SK-N-SH treated with all-trans-retinoic acid at 6 μM for 48 hours (cell line): ENCODE measurements at regions not wholly inside any gene's neighbourhood (a gene's known extent, or its start where the extent isn't known, plus 50 kb on each side); places are given as distances from the start of the nearest gene placed in this dataset.

Source experiments
- ATAC-seq: fragments of 200-7000 bp; cut with Tn5 transposase; 3 replicates; pipeline ENCODE4 v1.9.1; 2020; ENCODE audit warnings: mild to moderate bottlenecking, moderate library complexity
- ARNTL ChIP-seq: fragments of 450-650 bp; formaldehyde crosslinking; IDR thresholded peaks from 2 replicates; pipeline ENCODE4 v1.5.0; 2020; ENCODE audit warnings: low read depth, mild to moderate bottlenecking, moderate library complexity, borderline replicate concordance
- BACH2 ChIP-seq: fragments of 250-450 bp; sonication (Bioruptor Pico); IDR thresholded peaks from 2 replicates; pipeline ENCODE4 v1.9.0; 2021; ENCODE audit warnings: mild to moderate bottlenecking, borderline replicate concordance
- CSDC2 ChIP-seq: fragments of 250-450 bp; sonication (Bioruptor Pico); IDR thresholded peaks from 2 replicates; pipeline ENCODE4 v1.5.0; 2020; ENCODE audit warnings: mild to moderate bottlenecking, moderate library complexity
- ESRRG ChIP-seq: fragments of 250-450 bp; sonication (Bioruptor Pico); IDR thresholded peaks from 2 replicates; pipeline ENCODE4 v1.6.1; 2021; ENCODE audit warnings: mild to moderate bottlenecking
- GLIS3 ChIP-seq: fragments of 250-450 bp; sonication (Bioruptor Pico); IDR thresholded peaks from 2 replicates; pipeline ENCODE4 v1.5.0; 2020; ENCODE audit warnings: mild to moderate bottlenecking, moderate library complexity
- ISL1 ChIP-seq: fragments of 250-450 bp; sonication (Bioruptor Pico); IDR thresholded peaks from 2 replicates; pipeline ENCODE4 v2.1.2; 2022; ENCODE audit warnings: mild to moderate bottlenecking, moderate library complexity
- OSR1 ChIP-seq: fragments of 250-450 bp; sonication (Bioruptor Pico); IDR thresholded peaks from 2 replicates; pipeline ENCODE4 v1.8.0; 2022; ENCODE audit warnings: moderate library complexity, mild to moderate bottlenecking, inconsistent platforms
- PPARA ChIP-seq: fragments of 250-450 bp; sonication (Bioruptor Pico); IDR thresholded peaks from 2 replicates; pipeline ENCODE4 v1.5.0; 2020; ENCODE audit warnings: mild to moderate bottlenecking, borderline replicate concordance
- RARB ChIP-seq: fragments of 250-450 bp; sonication (Bioruptor Pico); IDR thresholded peaks from 2 replicates; pipeline ENCODE4 v1.8.0; 2021; ENCODE audit warnings: mild to moderate bottlenecking, moderate library complexity
- SNAI2 ChIP-seq: fragments of 250-450 bp; sonication (Bioruptor Pico); IDR thresholded peaks from 2 replicates; pipeline ENCODE4 v1.5.0; 2020; ENCODE audit warnings: mild to moderate bottlenecking, moderate library complexity
- TCF4 ChIP-seq: fragments of 250-450 bp; sonication (Bioruptor Pico); IDR thresholded peaks from 2 replicates; pipeline ENCODE4 v1.8.0; 2021; ENCODE audit warnings: mild to moderate bottlenecking, moderate library complexity, borderline replicate concordance
- TOX ChIP-seq: fragments of 250-450 bp; sonication (Bioruptor Pico); IDR thresholded peaks from 2 replicates; pipeline ENCODE4 v1.8.0; 2021; ENCODE audit warnings: mild to moderate bottlenecking, moderate library complexity, borderline replicate concordance
- ZC3H10 ChIP-seq: fragments of 250-450 bp; sonication (Bioruptor Pico); IDR thresholded peaks from 2 replicates; pipeline ENCODE4 v1.5.1; 2021; ENCODE audit warnings: mild to moderate bottlenecking, moderate library complexity
- ZFP3 ChIP-seq: fragments of 250-450 bp; sonication (Bioruptor Pico); IDR thresholded peaks from 2 replicates; pipeline ENCODE4 v1.5.0; 2020; ENCODE audit warnings: mild to moderate bottlenecking, moderate library complexity
- ZFP30 ChIP-seq: fragments of 450-650 bp; formaldehyde crosslinking; IDR thresholded peaks from 2 replicates; pipeline ENCODE4 v1.5.0; 2022; ENCODE audit warnings: mild to moderate bottlenecking, moderate library complexity
- ZNF565 ChIP-seq: fragments of 450-650 bp; formaldehyde crosslinking; conservative IDR thresholded peaks from 2 replicates; pipeline ENCODE4 v1.5.0; 2020; ENCODE audit warnings: low read depth, mild to moderate bottlenecking, moderate library complexity
- ZNF70 ChIP-seq: fragments of 450-650 bp; formaldehyde crosslinking; IDR thresholded peaks from 2 replicates; pipeline ENCODE4 v1.5.0; 2020; ENCODE audit warnings: mild to moderate bottlenecking, moderate library complexity
- ZNF8 ChIP-seq: fragments of 450-650 bp; formaldehyde crosslinking; IDR thresholded peaks from 2 replicates; pipeline ENCODE4 v1.5.0; 2020; ENCODE audit warnings: mild to moderate bottlenecking, moderate library complexity
- TF ChIP-seq, protein P1 (sequence below): fragments of 250-450 bp; sonication (Bioruptor Pico); IDR thresholded peaks from 2 replicates; pipeline ENCODE4 v1.8.0; 2020; ENCODE audit warnings: mild to moderate bottlenecking, moderate library complexity, borderline replicate concordance
- TF ChIP-seq, protein P2 (sequence below): fragments of 250-450 bp; sonication (Bioruptor Pico); IDR thresholded peaks from 2 replicates; pipeline ENCODE4 v1.8.0; 2021; ENCODE audit warnings: low read depth, mild to moderate bottlenecking, moderate library complexity, borderline replicate concordance
- TF ChIP-seq, protein P3 (sequence below): fragments of 250-450 bp; sonication (Bioruptor Pico); IDR thresholded peaks from 2 replicates; pipeline ENCODE4 v1.5.0; 2020; ENCODE audit warnings: mild to moderate bottlenecking, moderate library complexity
- TF ChIP-seq, protein P4 (sequence below): fragments of 250-450 bp; sonication (Bioruptor Pico); IDR thresholded peaks from 2 replicates; pipeline ENCODE4 v1.5.1; 2020; ENCODE audit warnings: low read depth, mild to moderate bottlenecking, moderate library complexity

DNA sequence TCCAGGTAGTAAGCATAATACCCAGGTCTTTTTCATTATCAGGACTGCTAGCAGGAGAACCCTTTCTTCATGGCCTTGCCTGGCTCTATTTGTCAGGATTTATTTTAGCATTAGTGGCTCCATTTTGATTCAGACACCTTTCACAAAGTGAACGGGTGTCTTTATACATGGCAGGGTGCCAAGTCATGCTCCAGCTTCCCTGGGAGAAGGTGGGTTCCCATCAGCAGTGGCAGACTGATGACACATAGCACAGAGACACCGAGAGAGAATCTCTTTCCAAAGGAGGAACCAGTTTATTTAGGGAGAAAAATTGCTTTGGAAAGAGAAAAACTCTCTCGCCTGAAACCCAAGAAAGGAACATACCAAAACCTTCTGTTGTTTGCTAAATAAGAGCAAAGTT is 135.3 kb upstream of the TMTC4 start:
- TF ChIP-seq ZNF8 (CRISPR knock-in tag) (no peak), ZNF565 (no peak), ZNF70 (CRISPR knock-in tag) (no peak), ESRRG (CRISPR knock-in tag) (no peak), TCF4 (CRISPR knock-in tag) (no peak), ZC3H10 (CRISPR knock-in tag) (no peak), ISL1 (CRISPR knock-in tag) (no peak), OSR1 (CRISPR knock-in tag) (no peak), RARB (CRISPR knock-in tag) (no peak), GLIS3 (CRISPR knock-in tag) (no peak)
- TF ChIP-seq, protein P1, sequence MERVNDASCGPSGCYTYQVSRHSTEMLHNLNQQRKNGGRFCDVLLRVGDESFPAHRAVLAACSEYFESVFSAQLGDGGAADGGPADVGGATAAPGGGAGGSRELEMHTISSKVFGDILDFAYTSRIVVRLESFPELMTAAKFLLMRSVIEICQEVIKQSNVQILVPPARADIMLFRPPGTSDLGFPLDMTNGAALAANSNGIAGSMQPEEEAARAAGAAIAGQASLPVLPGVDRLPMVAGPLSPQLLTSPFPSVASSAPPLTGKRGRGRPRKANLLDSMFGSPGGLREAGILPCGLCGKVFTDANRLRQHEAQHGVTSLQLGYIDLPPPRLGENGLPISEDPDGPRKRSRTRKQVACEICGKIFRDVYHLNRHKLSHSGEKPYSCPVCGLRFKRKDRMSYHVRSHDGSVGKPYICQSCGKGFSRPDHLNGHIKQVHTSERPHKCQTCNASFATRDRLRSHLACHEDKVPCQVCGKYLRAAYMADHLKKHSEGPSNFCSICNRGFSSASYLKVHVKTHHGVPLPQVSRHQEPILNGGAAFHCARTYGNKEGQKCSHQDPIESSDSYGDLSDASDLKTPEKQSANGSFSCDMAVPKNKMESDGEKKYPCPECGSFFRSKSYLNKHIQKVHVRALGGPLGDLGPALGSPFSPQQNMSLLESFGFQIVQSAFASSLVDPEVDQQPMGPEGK (CRISPR knock-in tag): no peak
- TF ChIP-seq, protein P2, sequence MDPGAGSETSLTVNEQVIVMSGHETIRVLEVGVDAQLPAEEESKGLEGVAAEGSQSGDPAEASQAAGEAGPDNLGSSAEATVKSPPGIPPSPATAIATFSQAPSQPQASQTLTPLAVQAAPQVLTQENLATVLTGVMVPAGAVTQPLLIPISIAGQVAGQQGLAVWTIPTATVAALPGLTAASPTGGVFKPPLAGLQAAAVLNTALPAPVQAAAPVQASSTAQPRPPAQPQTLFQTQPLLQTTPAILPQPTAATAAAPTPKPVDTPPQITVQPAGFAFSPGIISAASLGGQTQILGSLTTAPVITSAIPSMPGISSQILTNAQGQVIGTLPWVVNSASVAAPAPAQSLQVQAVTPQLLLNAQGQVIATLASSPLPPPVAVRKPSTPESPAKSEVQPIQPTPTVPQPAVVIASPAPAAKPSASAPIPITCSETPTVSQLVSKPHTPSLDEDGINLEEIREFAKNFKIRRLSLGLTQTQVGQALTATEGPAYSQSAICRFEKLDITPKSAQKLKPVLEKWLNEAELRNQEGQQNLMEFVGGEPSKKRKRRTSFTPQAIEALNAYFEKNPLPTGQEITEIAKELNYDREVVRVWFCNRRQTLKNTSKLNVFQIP (CRISPR knock-in tag): no peak
- no peak for ATAC-seq

DNA sequence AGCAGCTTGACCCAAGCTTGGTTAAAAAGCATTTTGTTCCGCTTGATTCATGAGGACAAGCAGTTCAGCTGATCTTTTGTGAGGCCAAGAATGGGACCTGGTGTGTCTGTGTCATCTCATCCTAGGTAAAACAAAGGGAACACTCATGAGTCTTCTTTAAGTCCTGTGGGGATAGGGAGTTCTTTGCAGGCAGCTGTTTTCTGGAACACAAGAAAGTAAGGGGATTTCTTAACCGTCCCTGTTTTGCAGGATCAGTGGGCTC is 134.5 kb upstream of the TMTC4 start:
- TF ChIP-seq GLIS3 (CRISPR knock-in tag) (no peak), ZNF565 (no peak)
- TF ChIP-seq, protein P3, sequence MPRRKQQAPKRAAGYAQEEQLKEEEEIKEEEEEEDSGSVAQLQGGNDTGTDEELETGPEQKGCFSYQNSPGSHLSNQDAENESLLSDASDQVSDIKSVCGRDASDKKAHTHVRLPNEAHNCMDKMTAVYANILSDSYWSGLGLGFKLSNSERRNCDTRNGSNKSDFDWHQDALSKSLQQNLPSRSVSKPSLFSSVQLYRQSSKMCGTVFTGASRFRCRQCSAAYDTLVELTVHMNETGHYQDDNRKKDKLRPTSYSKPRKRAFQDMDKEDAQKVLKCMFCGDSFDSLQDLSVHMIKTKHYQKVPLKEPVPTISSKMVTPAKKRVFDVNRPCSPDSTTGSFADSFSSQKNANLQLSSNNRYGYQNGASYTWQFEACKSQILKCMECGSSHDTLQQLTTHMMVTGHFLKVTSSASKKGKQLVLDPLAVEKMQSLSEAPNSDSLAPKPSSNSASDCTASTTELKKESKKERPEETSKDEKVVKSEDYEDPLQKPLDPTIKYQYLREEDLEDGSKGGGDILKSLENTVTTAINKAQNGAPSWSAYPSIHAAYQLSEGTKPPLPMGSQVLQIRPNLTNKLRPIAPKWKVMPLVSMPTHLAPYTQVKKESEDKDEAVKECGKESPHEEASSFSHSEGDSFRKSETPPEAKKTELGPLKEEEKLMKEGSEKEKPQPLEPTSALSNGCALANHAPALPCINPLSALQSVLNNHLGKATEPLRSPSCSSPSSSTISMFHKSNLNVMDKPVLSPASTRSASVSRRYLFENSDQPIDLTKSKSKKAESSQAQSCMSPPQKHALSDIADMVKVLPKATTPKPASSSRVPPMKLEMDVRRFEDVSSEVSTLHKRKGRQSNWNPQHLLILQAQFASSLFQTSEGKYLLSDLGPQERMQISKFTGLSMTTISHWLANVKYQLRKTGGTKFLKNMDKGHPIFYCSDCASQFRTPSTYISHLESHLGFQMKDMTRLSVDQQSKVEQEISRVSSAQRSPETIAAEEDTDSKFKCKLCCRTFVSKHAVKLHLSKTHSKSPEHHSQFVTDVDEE: no peak
- ATAC-seq: no peak

DNA sequence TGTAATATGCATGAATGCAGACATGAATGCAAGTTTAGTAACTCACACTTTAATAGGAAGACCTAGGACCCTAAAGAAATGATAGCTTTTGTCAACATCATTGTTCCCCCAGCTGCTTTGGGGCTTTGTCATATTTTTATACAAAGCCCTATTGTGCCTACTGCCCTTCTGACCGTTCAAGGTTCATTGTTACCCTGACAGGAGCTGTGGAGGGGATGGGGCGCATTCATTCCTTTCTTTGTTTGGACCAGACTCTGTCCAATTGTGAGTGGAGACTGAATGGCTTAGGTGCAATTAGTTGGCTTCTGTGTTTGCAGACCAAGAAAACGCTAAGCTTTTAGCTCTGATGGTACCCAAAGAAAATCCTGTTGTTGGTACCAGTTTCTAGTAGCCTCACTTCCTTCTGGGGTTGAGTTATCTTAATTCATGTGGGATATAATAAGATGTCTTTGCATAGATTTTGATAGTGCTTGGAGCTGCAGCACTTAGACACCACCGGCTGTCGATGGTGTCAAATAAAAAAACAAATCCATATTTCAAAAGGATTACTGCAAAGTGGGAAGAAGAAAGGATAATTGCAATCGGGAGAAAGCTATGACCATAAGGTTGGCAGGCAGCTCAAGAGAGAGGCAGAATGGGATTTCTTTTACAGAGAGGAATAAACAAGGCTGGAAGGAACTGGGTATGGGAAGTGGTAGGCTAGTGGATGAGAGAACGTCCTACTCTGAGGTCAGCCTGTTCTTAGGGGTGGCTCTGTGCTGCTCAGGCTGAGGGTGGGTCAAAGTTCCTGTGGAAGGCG is 133.9 kb upstream of the TMTC4 start:
- no peak for TF ChIP-seq ZFP30 (CRISPR knock-in tag)
- no peak for TF ChIP-seq TOX (CRISPR knock-in tag)
- TF ChIP-seq ZNF8 (CRISPR knock-in tag): no peak
- TF ChIP-seq PPARA: no peak
- TF ChIP-seq RARB (CRISPR knock-in tag): no peak
- no peak for TF ChIP-seq ISL1 (CRISPR knock-in tag)
- TF ChIP-seq CSDC2 (CRISPR knock-in tag): no peak
- no peak for TF ChIP-seq SNAI2
- no peak for TF ChIP-seq ESRRG (CRISPR knock-in tag)
- TF ChIP-seq, protein P4, sequence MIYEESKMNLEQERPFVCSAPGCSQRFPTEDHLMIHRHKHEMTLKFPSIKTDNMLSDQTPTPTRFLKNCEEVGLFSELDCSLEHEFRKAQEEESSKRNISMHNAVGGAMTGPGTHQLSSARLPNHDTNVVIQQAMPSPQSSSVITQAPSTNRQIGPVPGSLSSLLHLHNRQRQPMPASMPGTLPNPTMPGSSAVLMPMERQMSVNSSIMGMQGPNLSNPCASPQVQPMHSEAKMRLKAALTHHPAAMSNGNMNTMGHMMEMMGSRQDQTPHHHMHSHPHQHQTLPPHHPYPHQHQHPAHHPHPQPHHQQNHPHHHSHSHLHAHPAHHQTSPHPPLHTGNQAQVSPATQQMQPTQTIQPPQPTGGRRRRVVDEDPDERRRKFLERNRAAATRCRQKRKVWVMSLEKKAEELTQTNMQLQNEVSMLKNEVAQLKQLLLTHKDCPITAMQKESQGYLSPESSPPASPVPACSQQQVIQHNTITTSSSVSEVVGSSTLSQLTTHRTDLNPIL (CRISPR knock-in tag): no peak
- TF ChIP-seq, protein P1 (CRISPR knock-in tag): no peak
- no peak for ATAC-seq

DNA sequence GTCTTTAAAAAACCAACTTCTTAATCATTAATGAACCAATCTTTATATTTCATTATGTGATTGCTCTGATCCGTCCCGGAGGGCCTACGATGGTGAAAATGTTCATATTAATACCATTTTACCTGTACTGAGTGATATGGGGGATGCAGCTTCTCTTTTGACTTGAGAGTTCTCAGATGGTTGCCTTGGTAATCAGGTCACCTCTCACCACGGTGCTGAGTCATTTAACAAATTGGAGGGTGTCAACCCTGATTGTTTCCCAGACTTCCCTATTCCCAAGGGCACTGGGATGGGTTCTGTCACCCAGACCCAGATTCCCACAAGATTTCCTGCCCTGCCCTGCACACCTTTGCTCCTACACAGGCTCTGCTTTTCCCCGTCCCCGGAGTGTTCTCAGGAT is 128.5 kb upstream of the TMTC4 start:
- no peak for ATAC-seq
- no peak for TF ChIP-seq ESRRG (CRISPR knock-in tag)
- TF ChIP-seq ZFP3 (CRISPR knock-in tag): no peak
- TF ChIP-seq GLIS3 (CRISPR knock-in tag): no peak
- no peak for TF ChIP-seq CSDC2 (CRISPR knock-in tag)
- TF ChIP-seq ZNF8 (CRISPR knock-in tag): no peak
- TF ChIP-seq ISL1 (CRISPR knock-in tag): no peak
- no peak for TF ChIP-seq ARNTL
- TF ChIP-seq ZNF70 (CRISPR knock-in tag): no peak
- no peak for TF ChIP-seq ZFP30 (CRISPR knock-in tag)
- TF ChIP-seq TCF4 (CRISPR knock-in tag): no peak
- no peak for TF ChIP-seq ZC3H10 (CRISPR knock-in tag)
- TF ChIP-seq ZNF565: no peak
- TF ChIP-seq TOX (CRISPR knock-in tag): no peak
- TF ChIP-seq SNAI2: no peak
- TF ChIP-seq, protein P4 (CRISPR knock-in tag): no peak
- TF ChIP-seq BACH2: no peak
- no peak for TF ChIP-seq RARB (CRISPR knock-in tag)
